ENCODE measurements at regions not wholly inside any gene's neighbourhood (a gene's known extent, or its start where the extent isn't known, plus 50 kb on each side); places are given as distances from the start of the nearest gene placed in this dataset.
"Not testable (repeated sequence)": the region's sequence is repeated elsewhere in the genome, so short reads cannot be mapped to it uniquely, and the experiment has no call there.

DNA sequence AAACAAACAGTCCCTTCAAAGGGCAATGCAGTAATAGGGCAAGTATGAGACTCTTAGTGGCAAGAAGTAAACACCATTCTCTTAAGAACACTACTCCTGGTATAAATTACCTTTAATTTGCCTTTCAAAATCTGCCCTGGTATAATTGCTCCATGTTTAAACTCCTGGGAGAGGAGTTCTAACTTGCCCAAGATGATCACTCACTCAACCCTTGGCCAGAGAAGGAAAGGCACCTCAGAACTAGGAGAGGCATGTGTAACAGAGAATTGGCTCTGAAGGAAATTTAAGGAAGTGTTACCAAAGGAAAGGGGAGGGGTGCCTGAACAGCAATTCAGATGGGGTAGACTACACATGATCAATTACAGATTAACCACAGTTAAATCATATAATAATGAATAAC, 1173.6 kb upstream of the SORCS1 start:
- no peak overlapping the region for H3K4me3 ChIP-seq (ENCODE audit: low read depth, low read length)
- TF ChIP-seq, protein P1, sequence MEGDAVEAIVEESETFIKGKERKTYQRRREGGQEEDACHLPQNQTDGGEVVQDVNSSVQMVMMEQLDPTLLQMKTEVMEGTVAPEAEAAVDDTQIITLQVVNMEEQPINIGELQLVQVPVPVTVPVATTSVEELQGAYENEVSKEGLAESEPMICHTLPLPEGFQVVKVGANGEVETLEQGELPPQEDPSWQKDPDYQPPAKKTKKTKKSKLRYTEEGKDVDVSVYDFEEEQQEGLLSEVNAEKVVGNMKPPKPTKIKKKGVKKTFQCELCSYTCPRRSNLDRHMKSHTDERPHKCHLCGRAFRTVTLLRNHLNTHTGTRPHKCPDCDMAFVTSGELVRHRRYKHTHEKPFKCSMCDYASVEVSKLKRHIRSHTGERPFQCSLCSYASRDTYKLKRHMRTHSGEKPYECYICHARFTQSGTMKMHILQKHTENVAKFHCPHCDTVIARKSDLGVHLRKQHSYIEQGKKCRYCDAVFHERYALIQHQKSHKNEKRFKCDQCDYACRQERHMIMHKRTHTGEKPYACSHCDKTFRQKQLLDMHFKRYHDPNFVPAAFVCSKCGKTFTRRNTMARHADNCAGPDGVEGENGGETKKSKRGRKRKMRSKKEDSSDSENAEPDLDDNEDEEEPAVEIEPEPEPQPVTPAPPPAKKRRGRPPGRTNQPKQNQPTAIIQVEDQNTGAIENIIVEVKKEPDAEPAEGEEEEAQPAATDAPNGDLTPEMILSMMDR (IDR thresholded peaks at IDR 0.05; ENCODE audit: borderline replicate concordance, insufficient read depth, low read depth, low read length) = no peak

DNA sequence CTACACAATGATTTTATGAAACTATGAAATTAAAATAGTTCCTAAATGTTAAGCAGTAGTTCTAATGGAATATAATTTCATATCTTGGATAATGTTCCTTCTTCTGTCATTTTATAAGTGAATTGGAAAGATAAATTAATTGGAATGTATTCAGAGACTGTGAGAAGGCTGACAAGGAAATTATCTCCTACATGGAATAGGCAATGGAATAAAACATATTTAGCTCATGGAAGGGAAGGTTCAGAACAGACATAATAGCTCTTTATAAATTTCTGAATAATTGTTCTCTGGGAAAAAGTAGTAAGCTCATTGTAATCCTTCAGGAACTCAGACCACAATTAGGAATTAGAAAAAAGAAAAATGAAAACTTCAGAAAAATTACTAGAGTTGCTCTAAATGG, 1172.3 kb upstream of the SORCS1 start:
- no peak overlapping the region for H3K4me3 ChIP-seq (ENCODE audit: low read depth, low read length)
- TF ChIP-seq, protein P1 (IDR thresholded peaks at IDR 0.05; ENCODE audit: borderline replicate concordance, insufficient read depth, low read depth, low read length) = no peak

DNA sequence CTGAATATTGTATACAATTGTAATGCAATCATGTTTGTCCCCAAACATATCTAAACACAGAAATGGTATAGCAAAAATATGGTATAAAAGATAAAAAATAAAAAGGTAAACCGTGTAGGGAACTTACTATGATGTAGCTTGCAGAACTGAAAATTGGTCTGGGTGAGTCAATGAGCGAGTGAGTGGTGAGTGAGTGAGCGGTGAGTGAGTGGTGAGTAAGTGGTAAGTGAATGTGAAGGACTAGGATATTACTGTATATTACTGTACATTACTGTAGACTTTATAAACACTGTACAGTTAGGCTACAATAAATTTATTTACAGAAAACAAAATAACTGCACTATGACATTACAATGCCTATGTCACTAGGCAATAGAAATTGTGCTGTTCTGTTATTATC, 1163.2 kb upstream of the SORCS1 start:
- H3K4me3 ChIP-seq (ENCODE audit: low read depth, low read length) = no peak overlapping the region
- TF ChIP-seq, protein P1 (IDR thresholded peaks at IDR 0.05; ENCODE audit: borderline replicate concordance, insufficient read depth, low read depth, low read length) = no peak

DNA sequence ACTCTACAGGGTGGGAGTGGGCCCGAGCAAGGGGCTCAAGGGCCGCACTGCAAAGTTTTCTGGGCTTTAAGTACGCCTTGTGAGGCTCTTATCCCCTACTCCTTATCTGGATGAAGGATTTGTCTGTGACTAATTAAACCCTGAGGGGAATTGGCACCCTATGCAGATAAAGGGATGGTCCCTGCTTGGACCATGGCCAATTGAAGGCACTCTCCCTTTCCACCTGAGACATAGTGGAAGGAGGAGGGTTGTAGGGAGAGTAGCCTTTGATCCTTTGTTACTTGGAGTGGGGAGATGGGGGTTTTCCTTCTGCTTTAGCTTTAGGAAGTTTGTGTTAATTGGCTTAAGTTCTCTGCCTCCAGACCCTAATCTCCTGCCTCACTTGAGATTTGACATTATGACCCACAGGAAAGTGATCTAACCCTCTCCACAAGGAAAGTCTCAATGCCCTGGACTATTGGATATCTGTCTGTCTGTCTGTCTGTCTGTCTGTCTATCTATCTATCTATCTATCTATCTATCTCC, 1158.8 kb upstream of the SORCS1 start:
- no peak overlapping the region for H3K4me3 ChIP-seq (ENCODE audit: low read depth, low read length)
- TF ChIP-seq, protein P1 (IDR thresholded peaks at IDR 0.05; ENCODE audit: borderline replicate concordance, insufficient read depth, low read depth, low read length) = no peak

DNA sequence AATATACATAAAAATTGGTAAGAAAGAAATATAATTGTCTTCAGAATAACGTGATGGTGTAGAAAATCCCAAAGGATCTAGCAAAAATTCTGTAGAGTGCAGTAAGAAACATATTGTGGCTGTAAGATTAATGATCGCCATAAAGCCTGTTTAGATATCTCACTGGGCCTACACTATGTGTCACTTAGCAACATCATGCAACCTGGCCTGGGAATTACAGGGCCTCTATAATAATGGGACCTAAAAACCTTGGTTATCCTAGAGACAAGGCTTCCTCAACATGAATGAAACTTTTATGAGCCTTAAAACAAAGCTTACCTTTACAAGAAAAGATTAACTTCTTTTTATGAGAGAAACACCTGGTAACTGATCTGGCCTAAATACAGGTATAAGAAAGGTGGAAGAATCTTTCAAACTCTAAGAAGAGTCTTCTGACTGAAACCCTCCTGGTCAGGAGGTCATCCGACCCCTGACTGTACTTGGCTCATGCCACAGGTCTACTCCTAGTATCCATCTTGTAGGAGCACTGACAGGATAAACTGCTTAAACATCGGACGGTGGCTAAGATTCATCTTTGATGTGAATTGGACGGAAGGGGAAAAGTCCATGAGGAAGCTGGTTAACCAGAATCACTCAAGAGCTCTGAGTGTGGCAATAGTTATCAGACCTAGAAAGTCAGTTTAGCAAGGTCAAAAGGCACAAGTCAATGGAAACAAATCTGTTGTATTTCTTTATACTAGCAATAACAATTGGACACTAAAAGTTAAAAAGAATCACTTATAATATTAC, 1155.1 kb upstream of the SORCS1 start:
- TF ChIP-seq, protein P1 (IDR thresholded peaks at IDR 0.05; ENCODE audit: borderline replicate concordance, insufficient read depth, low read depth, low read length) = no peak
- no peak overlapping the region for H3K4me3 ChIP-seq (ENCODE audit: low read depth, low read length)

DNA sequence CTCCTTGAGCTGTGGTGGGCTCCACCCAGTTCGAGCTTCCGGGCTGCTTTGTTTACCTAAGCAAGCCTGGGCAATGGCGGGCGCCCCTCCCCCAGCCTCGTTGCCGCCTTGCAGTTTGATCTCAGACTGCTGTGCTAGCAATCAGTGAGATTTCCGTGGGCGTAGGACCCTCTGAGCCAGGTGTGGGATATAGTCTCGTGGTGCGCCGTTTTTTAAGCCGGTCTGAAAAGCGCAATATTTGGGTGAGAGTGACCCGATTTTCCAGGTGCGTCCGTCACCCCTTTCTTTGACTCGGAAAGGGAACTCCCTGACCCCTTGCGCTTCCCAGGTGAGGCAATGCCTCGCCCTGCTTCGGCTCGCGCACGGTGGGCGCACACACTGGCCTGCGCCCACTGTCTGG, 1151.1 kb upstream of the SORCS1 start:
- H3K4me3 ChIP-seq (ENCODE audit: low read depth, low read length) = not testable (repeated sequence)

DNA sequence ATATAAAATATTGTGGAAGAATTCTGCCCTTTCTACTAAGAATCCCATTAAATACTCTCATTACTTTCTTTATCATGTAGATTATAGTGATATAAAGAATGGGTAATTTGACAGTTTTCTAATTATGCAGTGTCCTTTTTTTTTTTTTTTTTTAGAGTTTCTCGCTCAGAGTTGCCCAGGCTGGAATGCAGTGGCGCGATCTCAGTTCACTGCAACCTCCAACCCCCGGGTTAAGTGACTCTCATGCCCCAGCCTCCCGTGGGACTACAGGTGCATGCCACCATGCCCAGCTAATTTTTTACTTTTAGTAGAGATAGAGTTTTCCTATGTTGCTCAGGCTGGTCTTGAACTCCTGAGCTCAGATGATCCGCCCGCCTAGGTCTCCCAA, 1143.4 kb upstream of the SORCS1 start:
- TF ChIP-seq, protein P1 (IDR thresholded peaks at IDR 0.05; ENCODE audit: borderline replicate concordance, insufficient read depth, low read depth, low read length) = no peak
- no peak overlapping the region for H3K4me3 ChIP-seq (ENCODE audit: low read depth, low read length)
